Panc1 (cell line): ENCODE measurements at regions not wholly inside any gene's neighbourhood (a gene's known extent, or its start where the extent isn't known, plus 50 kb on each side); places are given as distances from the start of the nearest gene placed in this dataset.

ENCODE experiments used
- ATAC-seq: fragments of 200-7000 bp; cut with Tn5 transposase; 2 replicates; pipeline ENCODE4 v1.9.1; 2020; ENCODE audit warnings: mild to moderate bottlenecking, moderate library complexity
- BruUV-seq: library from RNA; stranded (reverse); fragments of 400-500 nt; replicated peaks from 2 replicates; lab custom pipeline; 2021; lab: Mats Ljungman, UMichigan
- CTCF ChIA-PET: fragments of 300-600 bp; sonication (Branson Sonifier 250); formaldehyde crosslinking; loops from one replicate; lab custom pipeline; 2022; ENCODE audit warnings: antibody characterized with exemption; lab: Charles Lee
- POLR2A ChIA-PET: fragments of 300-600 bp; sonication (Branson Sonifier 250); formaldehyde crosslinking; loops from one replicate; lab custom pipeline; 2022; ENCODE audit warnings: antibody characterized with exemption; lab: Charles Lee
- DNase-seq: peaks from one replicate; pipeline ENCODE4 v3.0.0-alpha.2; 2010; ENCODE audit warnings: low read depth, low spot score
- H3K27ac ChIP-seq: 2 replicates; pipeline ENCODE4 v1.5.1; 2011; ENCODE audit warnings: mild to moderate bottlenecking, low read length, inconsistent platforms
- H3K27me3 ChIP-seq: fragments of 200-500 bp; sonication (Bioruptor generic); 2 replicates; pipeline ENCODE4 v1.6.0; 2014; ENCODE audit warnings: low read length, inconsistent platforms; ENCODE audit not compliant: control insufficient read depth, insufficient read depth
- H3K36me3 ChIP-seq: fragments of 200-500 bp; sonication (Bioruptor generic); 2 replicates; pipeline ENCODE4 v1.5.1; 2014; ENCODE audit warnings: inconsistent platforms, mild to moderate bottlenecking, low read length, moderate library complexity; ENCODE audit not compliant: control insufficient read depth, insufficient read depth
- H3K4me1 ChIP-seq: 2 replicates; pipeline ENCODE4 v1.5.1; 2011; ENCODE audit warnings: inconsistent platforms, mild to moderate bottlenecking, low read length, moderate library complexity; ENCODE audit not compliant: control insufficient read depth, insufficient read depth
- H3K4me3 ChIP-seq, 2 experiments: 2 replicates each; pipeline ENCODE4 v1.5.1; 2011 to 2012; ENCODE audit warnings: low read depth in 2 of 2, low read length in 2 of 2, mild to moderate bottlenecking in 2 of 2, inconsistent platforms in 1 of 2, moderate library complexity in 1 of 2
- H3K9me3 ChIP-seq: fragments of 200-500 bp; sonication (Bioruptor generic); 2 replicates; pipeline ENCODE4 v1.5.1; 2014; ENCODE audit warnings: low read depth, mild to moderate bottlenecking, inconsistent platforms, low read length, moderate library complexity; ENCODE audit not compliant: control insufficient read depth, insufficient read depth
- CTCF ChIP-seq: fragments of 450-650 bp; IDR thresholded peaks from 2 replicates; pipeline ENCODE4 v1.5.1; 2017; ENCODE audit warnings: mild to moderate bottlenecking
- POLR2AphosphoS5 ChIP-seq: IDR thresholded peaks from 2 replicates; pipeline ENCODE4 v1.6.1; 2012; ENCODE audit warnings: mild to moderate bottlenecking, low read depth, low read length, moderate library complexity
- REST ChIP-seq, 2 experiments: IDR thresholded peaks; 2 replicates each; pipeline ENCODE4 v1.6.1; 2011 to 2012; ENCODE audit warnings: low read depth in 2 of 2, control low read depth in 1 of 2, low read length in 1 of 2, mild to moderate bottlenecking in 1 of 2, moderate library complexity in 1 of 2; ENCODE audit not compliant: insufficient read depth in 1 of 2
- SIN3A ChIP-seq: IDR thresholded peaks from 2 replicates; pipeline ENCODE4 v1.6.1; 2012; ENCODE audit warnings: low read depth, mild to moderate bottlenecking, low read length, moderate library complexity, borderline replicate concordance; ENCODE audit not compliant: insufficient read depth
- TCF7L2 ChIP-seq: IDR thresholded peaks from 2 replicates; pipeline ENCODE4 v1.6.1; 2011; ENCODE audit warnings: mild to moderate bottlenecking, low read depth, low read length, inconsistent platforms
- in situ Hi-C: cut with HindIII; loops from 2 replicates; pipeline ENCODE4 v1.10.0; 2016; ENCODE audit warnings: low sequenced_read_pairs, low pct_unique_long_range_greater_than_20kb
- intact Hi-C: fragments of 100-400 bp; cut with micrococcal nuclease; formaldehyde crosslinking; loops from one replicate; pipeline ENCODE4 v1.10.0; 2022; ENCODE audit not compliant: unreplicated experiment

- Histone ChIP-seq H3K36me3 (no peaks in the 10 kb centered on the region), H3K4me1 (no peaks in the 10 kb centered on the region), H3K27me3 (no peaks in the 10 kb centered on the region), H3K4me3 (no peak overlapping the region), H3K27ac (no peak overlapping the region), H3K9me3 (no peaks in the 10 kb centered on the region)
- ATAC-seq (no peak), DNase-seq (no peak)
- POLR2A ChIA-PET, result no interaction called here
- in situ Hi-C loops (no loop called here), intact Hi-C loops (no loop called here)
- CTCF ChIA-PET, result no interaction called here
- BruUV-seq, result no TSS peak
- TF ChIP-seq TCF7L2 (no peak), POLR2AphosphoS5 (no peak), SIN3A (no peak), CTCF (no peak), REST (IDR thresholded peaks at IDR 0.05; ENCODE audit: insufficient read depth in 1 of 2, low read depth in 2 of 2, low read length in 1 of 2) (no peak)
Observed at GRCh38 chr12:130087222-130087621, 75.0 kb upstream of the FZD10 start.

GRCh38 chr12:130088504-130088903 is 73.8 kb upstream of the FZD10 start:
- Histone ChIP-seq H3K36me3 (no peaks in the 10 kb centered on the region), H3K4me3 (no peak overlapping the region), H3K4me1 (no peaks in the 10 kb centered on the region), H3K9me3 (no peaks in the 10 kb centered on the region), H3K27me3 (no peaks in the 10 kb centered on the region), H3K27ac (no peak overlapping the region)
- ChIA-PET POLR2A (no interaction called here), CTCF (no interaction called here)
- in situ Hi-C loops (no loop called here), intact Hi-C loops (no loop called here)
- no TSS peak for BruUV-seq
- DNase-seq (no peak), ATAC-seq (no peak)
- no peak for TF ChIP-seq SIN3A
- no peak for TF ChIP-seq POLR2AphosphoS5
- no peak for TF ChIP-seq REST (IDR thresholded peaks at IDR 0.05; ENCODE audit: insufficient read depth in 1 of 2, low read depth in 2 of 2, low read length in 1 of 2)
- TF ChIP-seq CTCF, result no peak
- TF ChIP-seq TCF7L2, result no peak
